ENCODE measurements at regions not wholly inside any gene's neighbourhood (a gene's known extent, or its start where the extent isn't known, plus 50 kb on each side); places are given as distances from the start of the nearest gene placed in this dataset.

GRCh38 chr1:67485046-67485811, 55.0 kb upstream of the SERBP1 start:
- Histone ChIP-seq H3K36me3 (replicated peaks in 1 of 2; ENCODE audit: control extremely low read depth in 1 of 2, control insufficient read depth in 1 of 2, extremely low read depth in 1 of 2, insufficient read depth in 2 of 2, low read length in 1 of 2) (no peaks in the 10 kb centered on the region), H3K27me3 (replicated peaks in 1 of 4; ENCODE audit: control extremely low read depth in 1 of 4, control insufficient read depth in 3 of 4, insufficient read depth in 4 of 4, low read length in 3 of 4) (peaks cover 0 to 3% (median 0%) of the 10 kb centered on the region in 4 experiments), H4K20me1 (ENCODE audit: control insufficient read depth, insufficient read depth, low read length, poor library complexity, severe bottlenecking) (no peaks in the 10 kb centered on the region), H3K79me2 (ENCODE audit: control insufficient read depth, insufficient read depth, low read length) (no peaks in the 10 kb centered on the region), H3K4me3 (ENCODE audit: control extremely low read depth in 1 of 5, extremely low read depth in 1 of 5, insufficient read depth in 1 of 5, low read depth in 2 of 5, low read length in 4 of 5) (no peak overlapping the region), H3K9me3 (ENCODE audit: control extremely low read depth in 1 of 3, control insufficient read depth in 2 of 3, insufficient read depth in 1 of 3, low read length in 2 of 3) (no peaks in the 10 kb centered on the region), H2AFZ (ENCODE audit: insufficient read depth, low read depth, low read length, poor library complexity, severe bottlenecking) (no peak overlapping the region), H3K9ac (ENCODE audit: low read length) (no peak overlapping the region), H3K4me2 (replicated peaks; ENCODE audit: low read depth, low read length, poor library complexity, severe bottlenecking) (no peak overlapping the region), H3K4me1 (ENCODE audit: control insufficient read depth in 2 of 2, insufficient read depth in 2 of 2, low read length in 2 of 2) (no peaks in the 10 kb centered on the region), H3K27ac (ENCODE audit: low read length in 2 of 2) (no peak overlapping the region)
- WGBS (ENCODE audit: insufficient coverage) = 100% methylated on average over 1 of the region's 3 CpGs
- ATAC-seq (ENCODE audit: low read depth) (no peak), DNase-seq (no peak)
- no peak overlapping the region for H3K27ac Mint-ChIP-seq
- intact Hi-C loops (cut with micrococcal nuclease) = loop anchor here (5.0 kb wide), 1 partner anchor 138 kb away; no protein-coding TSS in a partner anchor
- H3K4me3 Mint-ChIP-seq = no peak overlapping the region
- ChIA-PET POLR2A (no interaction called here), CTCF (no interaction called here)
- H3K27me3 Mint-ChIP-seq = peaks cover 5% of the 10 kb centered on the region
- no peak for TF ChIP-seq CTCF (IDR thresholded peaks at IDR 0.05)
- no peak for TF ChIP-seq EZH2 (IDR thresholded peaks at IDR 0.05; ENCODE audit: borderline replicate concordance, insufficient read depth, low read depth, low read length, poor library complexity, severe bottlenecking)
- no peaks in the 10 kb centered on the region for H3K4me1 Mint-ChIP-seq
- no peaks in the 10 kb centered on the region for H3K9me3 Mint-ChIP-seq (ENCODE audit: insufficient read depth)

GRCh38 chr1:67489643-67490042, 59.4 kb upstream of the SERBP1 start:
- no peak overlapping the region for H3K27ac Mint-ChIP-seq

More at GRCh38 chr1:67489643-67490042, 59.4 kb upstream of the SERBP1 start:
- Histone ChIP-seq H3K4me3 (ENCODE audit: control extremely low read depth in 1 of 5, extremely low read depth in 1 of 5, insufficient read depth in 1 of 5, low read depth in 2 of 5, low read length in 4 of 5) (no peak overlapping the region), H3K36me3 (replicated peaks in 1 of 2; ENCODE audit: control extremely low read depth in 1 of 2, control insufficient read depth in 1 of 2, extremely low read depth in 1 of 2, insufficient read depth in 2 of 2, low read length in 1 of 2) (no peaks in the 10 kb centered on the region), H4K20me1 (ENCODE audit: control insufficient read depth, insufficient read depth, low read length, poor library complexity, severe bottlenecking) (no peaks in the 10 kb centered on the region), H3K4me1 (ENCODE audit: control insufficient read depth in 2 of 2, insufficient read depth in 2 of 2, low read length in 2 of 2) (no peaks in the 10 kb centered on the region), H3K79me2 (ENCODE audit: control insufficient read depth, insufficient read depth, low read length) (no peaks in the 10 kb centered on the region), H2AFZ (ENCODE audit: insufficient read depth, low read depth, low read length, poor library complexity, severe bottlenecking) (no peak overlapping the region), H3K27me3 (replicated peaks in 1 of 4; ENCODE audit: control extremely low read depth in 1 of 4, control insufficient read depth in 3 of 4, insufficient read depth in 4 of 4, low read length in 3 of 4) (no peaks in the 10 kb centered on the region), H3K4me2 (replicated peaks; ENCODE audit: low read depth, low read length, poor library complexity, severe bottlenecking) (no peak overlapping the region), H3K9ac (ENCODE audit: low read length) (no peak overlapping the region), H3K27ac (ENCODE audit: low read length in 2 of 2) (no peak overlapping the region), H3K9me3 (ENCODE audit: control extremely low read depth in 1 of 3, control insufficient read depth in 2 of 3, insufficient read depth in 1 of 3, low read length in 2 of 3) (no peaks in the 10 kb centered on the region)
- no peaks in the 10 kb centered on the region for H3K27me3 Mint-ChIP-seq
- POLR2A ChIA-PET = no interaction called here
- intact Hi-C loops (cut with micrococcal nuclease) = loop anchor here (1.0 to 5.0 kb wide), 2 partner anchors 142 to 255 kb away; no protein-coding TSS in a partner anchor
- no peak overlapping the region for H3K4me3 Mint-ChIP-seq
- peak; percentile 36 for DNase-seq
- WGBS (ENCODE audit: insufficient coverage) = 20% methylated on average over 1 of the region's 1 CpG
- H3K4me1 Mint-ChIP-seq = no peaks in the 10 kb centered on the region
- CTCF ChIA-PET = interaction anchor here (0.6 to 3.2 kb wide), 7 partner anchors 9 to 280 kb away, joined by 3 to 29 read pairs (median 3); no protein-coding TSS in a partner anchor
- ATAC-seq (ENCODE audit: low read depth) = peak; percentile 41
- TF ChIP-seq EZH2 (IDR thresholded peaks at IDR 0.05; ENCODE audit: borderline replicate concordance, insufficient read depth, low read depth, low read length, poor library complexity, severe bottlenecking) (no peak), CTCF (IDR thresholded peaks at IDR 0.05) (no peak)
- H3K9me3 Mint-ChIP-seq (ENCODE audit: insufficient read depth) = no peaks in the 10 kb centered on the region
